AG09309 (cell line): ENCODE measurements at regions not wholly inside any gene's neighbourhood (a gene's known extent, or its start where the extent isn't known, plus 50 kb on each side); places are given as distances from the start of the nearest gene placed in this dataset.

Experiments
- DNase-seq: peaks from one replicate; pipeline ENCODE4 v3.0.0-alpha.2; 2010; ENCODE audit warnings: low read depth
- H3K4me3 ChIP-seq: 2 replicates; pipeline ENCODE4 v1.5.1; 2011; ENCODE audit warnings: mild to moderate bottlenecking, low read depth, low read length, moderate library complexity; ENCODE audit not compliant: control insufficient read depth
- CTCF ChIP-seq: IDR thresholded peaks from 2 replicates; pipeline ENCODE4 v1.5.1; 2011; ENCODE audit warnings: mild to moderate bottlenecking, low read depth, low read length, inconsistent platforms; ENCODE audit not compliant: insufficient read depth, control insufficient read depth; ENCODE audit errors: missing control alignments

GRCh38 chr1:80924290-80924689 is 876.4 kb upstream of the ADGRL2 start:
- TF ChIP-seq CTCF = no peak
- DNase-seq = no peak
- no peak overlapping the region for H3K4me3 ChIP-seq

GRCh38 chr1:80922906-80923305 is 877.8 kb upstream of the ADGRL2 start:
- no peak for TF ChIP-seq CTCF
- DNase-seq = no peak
- no peak overlapping the region for H3K4me3 ChIP-seq

GRCh38 chr1:80919426-80919825 is 881.3 kb upstream of the ADGRL2 start:
- no peak overlapping the region for H3K4me3 ChIP-seq
- DNase-seq = no peak
- no peak for TF ChIP-seq CTCF

- H3K4me3 ChIP-seq = no peak overlapping the region
- TF ChIP-seq CTCF = no peak
- DNase-seq = no peak
Measured at GRCh38 chr1:80918380-80918779, 882.4 kb upstream of the ADGRL2 start.

- no peak for TF ChIP-seq CTCF
- no peak overlapping the region for H3K4me3 ChIP-seq
- no peak for DNase-seq
Measured at GRCh38 chr1:80917826-80918225, 882.9 kb upstream of the ADGRL2 start.

- TF ChIP-seq CTCF = no peak
- no peak for DNase-seq
Measured at GRCh38 chr1:80917225-80917624, 883.5 kb upstream of the ADGRL2 start.

GRCh38 chr1:80915491-80915890 is 885.2 kb upstream of the ADGRL2 start:
- TF ChIP-seq CTCF = no peak
- no peak for DNase-seq

More at GRCh38 chr1:80917225-80917624, 883.5 kb upstream of the ADGRL2 start:
- no peak overlapping the region for H3K4me3 ChIP-seq

More at GRCh38 chr1:80915491-80915890, 885.2 kb upstream of the ADGRL2 start:
- H3K4me3 ChIP-seq = no peak overlapping the region
